GM12892 (cell line): ENCODE measurements at regions not wholly inside any gene's neighbourhood (a gene's known extent, or its start where the extent isn't known, plus 50 kb on each side); places are given as distances from the start of the nearest gene placed in this dataset.

Experiments used
- POLR2A ChIP-seq: IDR thresholded peaks from 2 replicates; pipeline ENCODE4 v1.6.1; 2011; ENCODE audit warnings: low read depth, low read length, control low read depth
- POLR2AphosphoS5 ChIP-seq: IDR thresholded peaks from 2 replicates; pipeline ENCODE4 v1.6.1; 2011; ENCODE audit warnings: low read depth, low read length, control low read depth
- TAF1 ChIP-seq: IDR thresholded peaks from 2 replicates; pipeline ENCODE4 v1.6.1; 2011; ENCODE audit warnings: low read depth, mild to moderate bottlenecking, control low read depth, low read length, borderline replicate concordance

- TF ChIP-seq POLR2A (no peak), POLR2AphosphoS5 (no peak), TAF1 (no peak)
Measured at GRCh38 chr1:226808501-226808900, 61.9 kb upstream of the PSEN2 start.
